ENCODE measurements at regions not wholly inside any gene's neighbourhood (a gene's known extent, or its start where the extent isn't known, plus 50 kb on each side); places are given as distances from the start of the nearest gene placed in this dataset.
"Not testable (repeated sequence)": the region's sequence is repeated elsewhere in the genome, so short reads cannot be mapped to it uniquely, and the experiment has no call there.

GRCh38 chr12:92417373-92417772, 271.7 kb upstream of the BTG1 start:
- no peak for DNase-seq

GRCh38 chr12:92416385-92416812, 270.8 kb upstream of the BTG1 start:
- DNase-seq = no peak

DNA sequence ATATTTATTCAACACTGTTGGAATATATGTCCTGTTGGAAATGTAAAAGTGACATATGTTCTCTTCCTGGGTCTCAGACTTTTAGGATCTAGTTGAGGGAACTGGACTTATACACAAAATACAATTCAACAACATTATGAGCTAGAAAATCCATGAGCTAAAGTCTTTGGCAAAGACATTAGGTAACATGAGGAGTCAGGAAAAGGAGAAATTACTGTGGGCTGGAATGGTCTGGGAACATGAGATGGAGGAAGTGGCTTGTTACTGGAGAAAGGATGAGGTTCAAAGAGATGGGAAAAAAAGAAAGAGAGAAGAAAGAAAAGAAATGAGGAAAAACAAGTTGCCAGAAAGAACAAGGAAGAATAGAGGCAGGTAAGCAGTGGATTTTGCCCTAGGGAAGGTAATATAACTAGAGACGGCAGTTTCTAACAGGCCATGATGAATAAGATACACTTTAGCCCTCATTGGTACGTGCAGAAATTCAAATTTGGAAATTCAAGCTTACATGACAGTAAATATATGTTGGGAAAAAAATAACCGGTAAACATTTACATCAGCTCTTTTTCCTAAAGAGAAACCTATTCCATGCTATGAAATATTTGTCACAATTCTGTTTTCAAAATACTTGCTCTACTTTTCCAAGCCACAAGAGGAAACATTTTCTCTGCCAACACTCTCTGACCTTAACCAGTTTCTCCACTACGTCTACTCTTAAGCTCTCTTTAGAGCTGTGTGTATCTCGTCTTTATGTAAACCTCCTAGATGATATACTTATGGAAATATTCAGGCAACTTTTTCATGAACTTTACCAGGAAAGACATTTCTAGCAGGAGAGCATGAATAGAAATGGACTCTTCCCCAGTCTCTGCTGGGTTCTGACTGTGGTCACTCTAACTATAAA, 268.8 kb upstream of the BTG1 start:
- DNase-seq = no peak

DNA sequence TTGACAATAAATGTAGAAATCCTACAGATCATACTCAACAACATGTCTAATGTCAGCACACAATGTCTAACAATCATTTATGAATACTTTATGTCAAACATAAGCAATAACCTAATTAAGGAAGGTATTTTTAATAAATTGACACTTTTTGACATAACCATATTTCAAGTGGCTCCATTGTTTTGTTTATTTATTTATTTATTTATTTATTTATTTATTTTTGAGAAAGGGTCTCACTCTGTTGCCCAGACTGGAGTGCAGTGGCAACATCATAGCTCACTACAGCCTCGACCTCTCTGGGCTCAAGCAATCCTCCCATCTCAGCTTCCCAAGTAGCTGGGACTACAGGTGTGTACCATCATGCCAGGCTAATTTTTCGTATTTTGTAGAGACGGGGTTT, 267.6 kb upstream of the BTG1 start:
- DNase-seq = no peak

DNA sequence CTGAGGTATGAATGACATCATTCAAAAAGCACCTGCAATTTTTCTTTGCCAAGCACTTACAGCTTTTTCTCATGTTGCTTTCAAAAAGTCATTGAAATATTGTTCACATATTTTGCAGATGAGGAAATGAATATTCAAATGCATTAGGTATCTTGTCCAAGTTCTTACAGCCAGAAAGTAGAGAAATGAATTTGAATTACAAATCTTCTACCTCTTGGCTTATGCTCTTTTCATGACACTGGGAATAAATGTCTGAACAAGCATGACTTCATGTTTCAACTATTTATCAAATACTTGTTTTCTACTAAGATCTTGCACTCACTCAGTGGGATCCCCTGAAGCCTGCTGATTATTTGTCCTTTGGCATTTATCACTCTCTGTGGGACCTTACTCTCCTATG, 267.2 kb upstream of the BTG1 start:
- no peak for DNase-seq

DNA sequence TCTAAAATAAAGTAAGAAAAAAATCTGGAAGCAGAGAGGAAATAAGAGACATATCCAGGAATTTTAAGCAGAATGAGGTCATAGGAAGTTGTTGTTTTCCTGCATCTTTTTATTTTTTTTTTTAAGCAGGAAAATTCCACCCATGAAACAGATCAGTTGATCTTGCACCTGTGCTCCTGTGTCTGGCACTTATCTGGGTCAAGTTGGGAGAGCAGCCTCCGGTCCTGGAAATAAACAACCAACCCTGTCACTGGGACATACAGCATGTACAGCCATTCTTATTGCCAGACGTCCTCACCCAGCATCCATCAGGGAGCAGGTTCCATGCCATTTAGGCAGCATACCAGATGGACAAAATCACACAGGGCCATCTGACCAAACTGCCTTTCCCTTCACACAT, 266.0 kb upstream of the BTG1 start:
- DNase-seq = no peak

GRCh38 chr12:92408072-92408900, 262.6 kb upstream of the BTG1 start:
- DNase-seq = peak; percentile 78

- DNase-seq = not testable (repeated sequence)
Measured at GRCh38 chr12:92406404-92407070, 260.9 kb upstream of the BTG1 start.

DNA sequence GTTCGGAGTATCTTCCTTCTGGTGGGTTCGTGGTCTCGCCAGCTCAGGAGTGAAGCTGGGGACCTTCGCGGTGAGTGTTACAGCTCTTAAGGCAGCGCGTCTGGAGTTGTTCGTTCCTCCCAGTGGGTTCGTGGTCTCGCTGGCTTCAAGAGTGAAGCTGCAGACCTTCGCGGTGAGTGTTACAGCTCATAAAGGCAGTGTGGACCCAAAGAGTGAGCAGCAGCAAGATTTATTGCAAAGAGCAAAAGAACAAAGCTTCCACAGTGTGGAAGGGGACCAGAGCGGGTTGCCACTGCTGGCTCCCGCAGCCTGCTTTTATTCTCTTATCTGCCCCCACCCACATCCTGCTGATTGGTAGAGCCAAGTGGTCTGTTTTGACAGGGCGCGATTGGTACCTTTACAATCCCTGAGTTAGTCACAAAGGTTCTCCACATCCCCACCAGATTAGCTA, 260.2 kb upstream of the BTG1 start:
- not testable (repeated sequence) for DNase-seq

DNA sequence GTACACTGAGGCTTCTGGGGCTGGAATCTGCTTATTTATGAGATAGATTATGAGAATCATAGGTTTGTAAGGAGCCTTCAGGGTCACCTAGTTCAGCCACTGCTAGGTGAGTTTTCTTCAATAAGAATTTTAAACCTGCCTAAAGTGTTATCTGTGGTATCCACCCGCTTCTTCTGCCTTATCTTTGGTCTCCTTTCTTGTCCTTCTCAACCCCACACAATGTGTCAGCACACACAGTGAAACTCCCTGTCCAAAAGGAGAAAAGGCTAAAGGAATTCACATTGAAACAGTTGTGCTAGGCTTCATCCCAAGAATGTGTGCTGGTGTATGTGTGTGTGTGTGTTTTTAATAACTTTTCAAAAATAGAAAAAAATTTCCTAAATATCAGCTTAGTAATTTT, 259.3 kb upstream of the BTG1 start:
- no peak for DNase-seq

- no peak for DNase-seq
Measured at GRCh38 chr12:92404259-92404894, 258.7 kb upstream of the BTG1 start.

- no peak for DNase-seq
Measured at GRCh38 chr12:92403210-92404175, 257.8 kb upstream of the BTG1 start.

GRCh38 chr12:92402415-92402814, 256.8 kb upstream of the BTG1 start:
- DNase-seq = no peak

GRCh38 chr12:92400006-92400405, 254.4 kb upstream of the BTG1 start:
- DNase-seq = no peak

- no peak for DNase-seq
Measured at GRCh38 chr12:92398565-92399309, 253.1 kb upstream of the BTG1 start.

- peak; percentile 82 for DNase-seq
Measured at GRCh38 chr12:92396647-92397252, 251.1 kb upstream of the BTG1 start.

DNA sequence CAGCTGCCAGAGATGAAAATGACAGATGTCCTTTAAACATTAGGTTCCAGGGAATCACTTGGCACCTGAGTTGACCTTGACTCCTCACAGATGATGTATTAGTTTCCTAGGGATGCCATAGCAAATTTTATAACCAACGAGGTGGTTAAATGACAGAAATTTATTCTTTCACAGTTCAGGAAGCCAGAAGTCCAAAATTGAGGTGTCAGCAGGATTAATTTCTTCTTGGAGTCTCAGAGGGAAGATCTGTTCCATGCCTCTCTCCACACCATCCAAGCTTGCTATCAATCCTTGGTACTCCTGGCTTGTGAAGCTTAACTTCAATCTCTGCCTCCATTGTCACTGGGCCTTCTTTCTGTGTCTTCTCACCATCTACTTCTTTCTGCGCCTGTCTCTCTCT, 249.7 kb upstream of the BTG1 start:
- DNase-seq = no peak

DNA sequence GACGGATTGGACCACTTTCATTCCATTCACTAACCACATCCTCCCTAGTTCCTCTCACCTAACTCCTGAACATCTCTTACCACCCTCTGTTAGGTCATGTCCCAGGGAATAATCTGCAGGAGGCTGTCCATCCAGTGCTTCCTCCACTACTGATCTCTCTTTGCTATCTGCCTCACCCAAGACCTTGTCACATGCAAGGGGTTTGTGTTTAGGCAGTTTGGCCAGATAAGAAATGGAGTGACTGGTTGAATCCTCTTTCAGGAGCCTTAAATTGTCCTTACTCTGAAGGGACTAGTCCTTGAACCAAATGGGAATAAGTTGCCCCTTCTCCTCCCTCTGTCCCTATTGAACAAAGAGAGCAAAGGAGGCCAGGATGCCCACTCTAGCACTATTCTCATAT, 249.2 kb upstream of the BTG1 start:
- no peak for DNase-seq

DNA sequence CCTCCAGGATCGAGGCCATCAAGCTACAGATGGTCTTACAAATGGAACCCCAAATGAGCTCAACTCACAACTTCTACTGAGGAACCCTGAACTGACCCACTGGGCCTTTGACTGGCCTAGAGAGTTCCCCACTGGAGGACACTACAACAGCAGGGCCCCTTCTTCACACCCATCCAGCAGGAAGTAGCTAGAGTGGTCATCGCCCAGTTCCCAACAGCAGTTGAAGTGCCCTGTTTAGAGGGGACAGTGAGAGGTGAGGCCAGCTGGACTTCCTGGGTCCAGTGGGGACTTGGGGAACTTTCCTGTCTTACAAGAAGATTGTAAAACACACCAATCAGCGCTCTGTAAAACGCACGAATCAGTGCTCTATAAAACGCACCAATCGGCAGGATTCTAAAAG, 247.9 kb upstream of the BTG1 start:
- DNase-seq = no peak

- DNase-seq = not testable (repeated sequence)
Measured at GRCh38 chr12:92391726-92392125, 246.1 kb upstream of the BTG1 start.
